GM23338 (cell line): ENCODE measurements at regions not wholly inside any gene's neighbourhood (a gene's known extent, or its start where the extent isn't known, plus 50 kb on each side); places are given as distances from the start of the nearest gene placed in this dataset.

ENCODE experiments used
- ATAC-seq: fragments of 200-7000 bp; cut with Tn5 transposase; 3 replicates; pipeline ENCODE4 v1.9.1; 2020
- DNase-seq: peaks from one replicate; pipeline ENCODE4 v3.0.0-alpha.2; 2015; ENCODE audit warnings: low spot score
- H2AFZ ChIP-seq: fragments of 200-600 bp; sonication (generic); 2 replicates; pipeline ENCODE4 v1.8.0; 2016; ENCODE audit warnings: antibody characterized with exemption, mild to moderate bottlenecking, moderate library complexity
- H3F3A ChIP-seq: fragments of 200-600 bp; sonication (generic); replicated peaks from 2 replicates; pipeline ENCODE4 v1.8.0; 2017; ENCODE audit warnings: antibody characterized with exemption, mixed run types, low read depth
- H3K27ac ChIP-seq: fragments of 200-600 bp; sonication (generic); 2 replicates; pipeline ENCODE4 v1.6.1; 2016; ENCODE audit warnings: low read depth
- H3K27me3 ChIP-seq: fragments of 200-600 bp; sonication (generic); 2 replicates; pipeline ENCODE4 v1.8.0; 2016; ENCODE audit warnings: mild to moderate bottlenecking, mixed run types, moderate library complexity; ENCODE audit not compliant: insufficient read depth
- H3K36me3 ChIP-seq: fragments of 200-600 bp; sonication (generic); 2 replicates; pipeline ENCODE4 v1.8.0; 2016; ENCODE audit warnings: mild to moderate bottlenecking; ENCODE audit not compliant: insufficient read depth
- H3K4me1 ChIP-seq: fragments of 200-600 bp; sonication (generic); 2 replicates; pipeline ENCODE4 v1.8.0; 2016; ENCODE audit warnings: mild to moderate bottlenecking, moderate library complexity; ENCODE audit not compliant: insufficient read depth
- H3K4me2 ChIP-seq: fragments of 200-600 bp; sonication (generic); 2 replicates; pipeline ENCODE4 v1.7.1; 2017; ENCODE audit warnings: mixed run types
- H3K4me3 ChIP-seq: fragments of 200-600 bp; sonication (generic); 2 replicates; pipeline ENCODE4 v1.6.1; 2016; ENCODE audit warnings: mixed run types
- H3K79me2 ChIP-seq: fragments of 200-600 bp; sonication (generic); replicated peaks from 2 replicates; pipeline ENCODE4 v1.8.0; 2017; ENCODE audit warnings: mild to moderate bottlenecking; ENCODE audit not compliant: insufficient read depth
- H3K9me2 ChIP-seq: fragments of 200-600 bp; sonication (generic); 2 replicates; pipeline ENCODE4 v1.8.0; 2017; ENCODE audit not compliant: insufficient read depth
- H4K20me1 ChIP-seq: fragments of 200-600 bp; sonication (generic); replicated peaks from 2 replicates; pipeline ENCODE4 v1.8.0; 2017; ENCODE audit warnings: mild to moderate bottlenecking; ENCODE audit not compliant: insufficient read depth
- H3K27ac Mint-ChIP-seq: 2 replicates; pipeline ENCODE4 v1.8.0; 2020; ENCODE audit warnings: inconsistent platforms, mild to moderate bottlenecking, moderate library complexity, mixed read lengths
- H3K27me3 Mint-ChIP-seq: 3 replicates; pipeline ENCODE4 v1.8.0; 2022; ENCODE audit warnings: low read depth, mild to moderate bottlenecking, moderate library complexity, mixed read lengths, inconsistent platforms; ENCODE audit not compliant: insufficient read depth, poor library complexity
- H3K36me3 Mint-ChIP-seq: 3 replicates; pipeline ENCODE4 v1.8.0; 2021; ENCODE audit warnings: low read depth, mild to moderate bottlenecking, inconsistent platforms, moderate library complexity, mixed read lengths
- H3K4me1 Mint-ChIP-seq: 3 replicates; pipeline ENCODE4 v1.8.0; 2020; ENCODE audit warnings: mild to moderate bottlenecking, inconsistent platforms, mixed read lengths
- H3K4me3 Mint-ChIP-seq: 3 replicates; pipeline ENCODE4 v1.8.0; 2021; ENCODE audit warnings: moderate library complexity, mild to moderate bottlenecking, inconsistent platforms, mixed read lengths
- H3K9me3 Mint-ChIP-seq: 3 replicates; pipeline ENCODE4 v1.8.0; 2020; ENCODE audit warnings: moderate library complexity, mild to moderate bottlenecking, inconsistent platforms, mixed read lengths
- EZH2phosphoT487 ChIP-seq: fragments of 200-600 bp; sonication (generic); IDR thresholded peaks from one replicate; pipeline ENCODE4 v1.8.1; 2018; ENCODE audit warnings: antibody characterized with exemption; ENCODE audit not compliant: unreplicated experiment
- JUNB ChIP-seq: IDR thresholded peaks from one replicate; pipeline ENCODE4 v1.6.1; 2016; ENCODE audit warnings: antibody characterized with exemption; ENCODE audit not compliant: unreplicated experiment
- STAT1 ChIP-seq: IDR thresholded peaks from one replicate; pipeline ENCODE4 v1.6.1; 2016; ENCODE audit warnings: antibody characterized with exemption; ENCODE audit not compliant: unreplicated experiment
- ZNF114 ChIP-seq: fragments of 250-450 bp; sonication (Bioruptor Pico); IDR thresholded peaks from 2 replicates; pipeline ENCODE4 v1.5.0; 2020; ENCODE audit warnings: mild to moderate bottlenecking, moderate library complexity
- ZNF462 ChIP-seq: fragments of 250-450 bp; sonication (Bioruptor Pico); IDR thresholded peaks from 2 replicates; pipeline ENCODE4 v1.5.0; 2020; ENCODE audit warnings: mild to moderate bottlenecking, moderate library complexity
- TF ChIP-seq, protein P1 (sequence below), 2 experiments: fragments of 200-600 bp in 1 of 2; sonication (generic) in 1 of 2; conservative IDR thresholded peaks; 2 replicates each; pipeline versions ENCODE4 v1.5.1 to v1.6.1; 2016 to 2017; ENCODE audit warnings: antibody characterized with exemption in 2 of 2, low read depth in 2 of 2, mild to moderate bottlenecking in 2 of 2, moderate library complexity in 1 of 2
- TF ChIP-seq, protein P2 (sequence below): IDR thresholded peaks from 2 replicates; pipeline ENCODE4 v1.6.1; 2016; ENCODE audit warnings: antibody characterized with exemption

- Mint-ChIP-seq H3K36me3 (no peaks in the 10 kb centered on the region), H3K9me3 (peaks cover 8% of the 10 kb centered on the region; the same call in 2 of the 3 replicates), H3K4me1 (no peaks in the 10 kb centered on the region), H3K27ac (no peak overlapping the region), H3K27me3 (no peaks in the 10 kb centered on the region), H3K4me3 (no peak overlapping the region)
- H3K9me2 ChIP-seq: no peaks in the 10 kb centered on the region
- no peak overlapping the region for H2AFZ ChIP-seq
- DNase-seq: no peak
- no peaks in the 10 kb centered on the region for H3K36me3 ChIP-seq
- H3K27me3 ChIP-seq: no peaks in the 10 kb centered on the region
- no peaks in the 10 kb centered on the region for H3F3A ChIP-seq
- TF ChIP-seq ZNF114 (CRISPR knock-in tag) (no peak), EZH2phosphoT487 (no peak), ZNF462 (CRISPR knock-in tag) (no peak), JUNB (no peak), STAT1 (no peak)
- TF ChIP-seq, protein P1, sequence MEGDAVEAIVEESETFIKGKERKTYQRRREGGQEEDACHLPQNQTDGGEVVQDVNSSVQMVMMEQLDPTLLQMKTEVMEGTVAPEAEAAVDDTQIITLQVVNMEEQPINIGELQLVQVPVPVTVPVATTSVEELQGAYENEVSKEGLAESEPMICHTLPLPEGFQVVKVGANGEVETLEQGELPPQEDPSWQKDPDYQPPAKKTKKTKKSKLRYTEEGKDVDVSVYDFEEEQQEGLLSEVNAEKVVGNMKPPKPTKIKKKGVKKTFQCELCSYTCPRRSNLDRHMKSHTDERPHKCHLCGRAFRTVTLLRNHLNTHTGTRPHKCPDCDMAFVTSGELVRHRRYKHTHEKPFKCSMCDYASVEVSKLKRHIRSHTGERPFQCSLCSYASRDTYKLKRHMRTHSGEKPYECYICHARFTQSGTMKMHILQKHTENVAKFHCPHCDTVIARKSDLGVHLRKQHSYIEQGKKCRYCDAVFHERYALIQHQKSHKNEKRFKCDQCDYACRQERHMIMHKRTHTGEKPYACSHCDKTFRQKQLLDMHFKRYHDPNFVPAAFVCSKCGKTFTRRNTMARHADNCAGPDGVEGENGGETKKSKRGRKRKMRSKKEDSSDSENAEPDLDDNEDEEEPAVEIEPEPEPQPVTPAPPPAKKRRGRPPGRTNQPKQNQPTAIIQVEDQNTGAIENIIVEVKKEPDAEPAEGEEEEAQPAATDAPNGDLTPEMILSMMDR (conservative IDR thresholded peaks at IDR 0.05; ENCODE audit: low read depth in 2 of 2): no peak
- TF ChIP-seq, protein P2, sequence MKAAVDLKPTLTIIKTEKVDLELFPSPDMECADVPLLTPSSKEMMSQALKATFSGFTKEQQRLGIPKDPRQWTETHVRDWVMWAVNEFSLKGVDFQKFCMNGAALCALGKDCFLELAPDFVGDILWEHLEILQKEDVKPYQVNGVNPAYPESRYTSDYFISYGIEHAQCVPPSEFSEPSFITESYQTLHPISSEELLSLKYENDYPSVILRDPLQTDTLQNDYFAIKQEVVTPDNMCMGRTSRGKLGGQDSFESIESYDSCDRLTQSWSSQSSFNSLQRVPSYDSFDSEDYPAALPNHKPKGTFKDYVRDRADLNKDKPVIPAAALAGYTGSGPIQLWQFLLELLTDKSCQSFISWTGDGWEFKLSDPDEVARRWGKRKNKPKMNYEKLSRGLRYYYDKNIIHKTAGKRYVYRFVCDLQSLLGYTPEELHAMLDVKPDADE: no peak
- H3K27ac ChIP-seq: no peak overlapping the region
- H3K4me2 ChIP-seq: no peak overlapping the region
- no peaks in the 10 kb centered on the region for H4K20me1 ChIP-seq
- no peaks in the 10 kb centered on the region for H3K4me1 ChIP-seq
- ATAC-seq: no peak
- H3K79me2 ChIP-seq: no peaks in the 10 kb centered on the region
- H3K4me3 ChIP-seq: no peak overlapping the region
These were observed 104.0 kb upstream of the NANOS1 start for GRCh38 chr10:118925404-118926071.
